Ishikawa (cell line): ENCODE measurements at regions not wholly inside any gene's neighbourhood (a gene's known extent, or its start where the extent isn't known, plus 50 kb on each side); places are given as distances from the start of the nearest gene placed in this dataset.

Experiments used
- CEBPB ChIP-seq: IDR thresholded peaks from 2 replicates; pipeline ENCODE4 v1.6.1; 2012
- EP300 ChIP-seq: IDR thresholded peaks from 2 replicates; pipeline ENCODE4 v1.6.1; 2012; ENCODE audit warnings: borderline replicate concordance
- FOXM1 ChIP-seq: IDR thresholded peaks from 2 replicates; pipeline ENCODE4 v1.6.1; 2012; ENCODE audit warnings: low read depth, borderline replicate concordance
- MAX ChIP-seq: IDR thresholded peaks from 2 replicates; pipeline ENCODE4 v1.6.1; 2012
- NFIC ChIP-seq: IDR thresholded peaks from 2 replicates; pipeline ENCODE4 v1.6.1; 2012
- RAD21 ChIP-seq: IDR thresholded peaks from 2 replicates; pipeline ENCODE4 v1.6.1; 2012; ENCODE audit warnings: low read depth
- REST ChIP-seq: IDR thresholded peaks from 2 replicates; pipeline ENCODE4 v1.6.1; 2012; ENCODE audit warnings: low read depth, mild to moderate bottlenecking
- TAF1 ChIP-seq: IDR thresholded peaks from 2 replicates; pipeline ENCODE4 v1.6.1; 2012; ENCODE audit warnings: low read depth, mild to moderate bottlenecking
- TEAD4 ChIP-seq: IDR thresholded peaks from 2 replicates; pipeline ENCODE4 v1.6.1; 2012
- YY1 ChIP-seq: IDR thresholded peaks from 2 replicates; pipeline ENCODE4 v1.6.1; 2012; ENCODE audit warnings: low read depth

DNA sequence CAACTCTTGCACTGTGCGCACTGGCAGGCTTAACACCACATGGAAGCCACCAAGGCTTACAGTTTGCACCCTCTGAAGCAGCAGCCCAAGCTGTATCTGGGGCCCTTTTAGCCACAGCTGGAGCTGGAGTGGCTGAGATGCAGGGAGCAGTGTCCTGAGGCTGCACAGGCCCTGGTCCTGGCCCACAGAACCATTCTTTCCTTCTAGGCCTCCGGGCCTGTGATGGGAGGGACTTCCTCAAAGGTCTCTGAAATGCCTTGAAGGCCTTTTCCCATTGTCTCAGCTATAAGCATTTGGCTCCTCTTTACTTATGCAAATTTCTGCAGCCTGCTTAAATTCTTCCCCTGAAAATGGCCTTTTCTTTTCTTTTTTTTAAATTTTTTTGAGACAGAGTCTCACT is 104.4 kb upstream of the CPLX2 start:
- TF ChIP-seq MAX (no peak), TEAD4 (no peak), TAF1 (no peak), REST (no peak), YY1 (no peak), EP300 (no peak), RAD21 (no peak), NFIC (no peak), CEBPB (no peak), FOXM1 (no peak)
